Mesothelial cell of epicardium (in vitro differentiated cells): ENCODE measurements at regions not wholly inside any gene's neighbourhood (a gene's known extent, or its start where the extent isn't known, plus 50 kb on each side); places are given as distances from the start of the nearest gene placed in this dataset.
A peak's percentile ranks its signal among the peaks of the same experiment; 100 is the strongest.

Source experiments
- DNase-seq, 2 experiments: peaks; one replicate each; pipeline ENCODE4 v3.0.0; 2021; ENCODE audit warnings: low spot score in 2 of 2; ENCODE audit not compliant: unreplicated experiment in 2 of 2
- H3K27ac Mint-ChIP-seq: 2 replicates; pipeline ENCODE4 v1.8.0; 2021; ENCODE audit warnings: mixed read lengths
- H3K27me3 Mint-ChIP-seq: 2 replicates; pipeline ENCODE4 v1.8.0; 2021; ENCODE audit warnings: low read depth, mixed read lengths
- H3K36me3 Mint-ChIP-seq: 2 replicates; pipeline ENCODE4 v1.8.0; 2021; ENCODE audit warnings: mixed read lengths
- H3K4me1 Mint-ChIP-seq: 2 replicates; pipeline ENCODE4 v1.8.0; 2021; ENCODE audit warnings: mixed read lengths
- H3K4me3 Mint-ChIP-seq: 2 replicates; pipeline ENCODE4 v1.8.0; 2021; ENCODE audit warnings: mild to moderate bottlenecking, moderate library complexity, mixed read lengths
- H3K9me3 Mint-ChIP-seq: 2 replicates; pipeline ENCODE4 v1.8.0; 2021; ENCODE audit warnings: mixed read lengths
- CTCF ChIP-seq: fragments of 200-600 bp; sonication (generic); IDR thresholded peaks from one replicate; pipeline ENCODE4 v1.5.0; 2021; ENCODE audit warnings: antibody characterized with exemption; ENCODE audit not compliant: unreplicated experiment

GRCh38 chr5:67699560-67699959 is 503.0 kb upstream of the CD180 start:
- H3K9me3 Mint-ChIP-seq: peaks cover 31% of the 10 kb centered on the region
- no peak for TF ChIP-seq CTCF

GRCh38 chr5:67696446-67696845 is 499.8 kb upstream of the CD180 start:
- Mint-ChIP-seq H3K9me3 (peaks cover 14% of the 10 kb centered on the region), H3K4me1 (peaks cover 7% of the 10 kb centered on the region), H3K4me3 (no peak overlapping the region), H3K27me3 (no peaks in the 10 kb centered on the region), H3K36me3 (no peaks in the 10 kb centered on the region), H3K27ac (no peak overlapping the region)
- TF ChIP-seq CTCF: no peak
- DNase-seq: no peak

More at GRCh38 chr5:67699560-67699959, 503.0 kb upstream of the CD180 start:
- H3K27me3 Mint-ChIP-seq: no peaks in the 10 kb centered on the region
- DNase-seq: no peak
- H3K4me3 Mint-ChIP-seq: no peak overlapping the region
- H3K27ac Mint-ChIP-seq: no peak overlapping the region
- H3K4me1 Mint-ChIP-seq: no peaks in the 10 kb centered on the region
- peaks cover 15% of the 10 kb centered on the region for H3K36me3 Mint-ChIP-seq

GRCh38 chr5:67695369-67695768 is 498.8 kb upstream of the CD180 start:
- no peak for TF ChIP-seq CTCF
- no peak overlapping the region for H3K4me3 Mint-ChIP-seq
- H3K4me1 Mint-ChIP-seq: peaks cover 7% of the 10 kb centered on the region
- H3K9me3 Mint-ChIP-seq: peaks cover 10% of the 10 kb centered on the region
- H3K27me3 Mint-ChIP-seq: no peaks in the 10 kb centered on the region
- no peaks in the 10 kb centered on the region for H3K36me3 Mint-ChIP-seq
- no peak for DNase-seq
- H3K27ac Mint-ChIP-seq: no peak overlapping the region

- no peak for DNase-seq
- H3K36me3 Mint-ChIP-seq: no peaks in the 10 kb centered on the region
- H3K4me1 Mint-ChIP-seq: peaks cover 7% of the 10 kb centered on the region
- H3K27ac Mint-ChIP-seq: no peak overlapping the region
- no peaks in the 10 kb centered on the region for H3K27me3 Mint-ChIP-seq
- TF ChIP-seq CTCF: no peak
- H3K4me3 Mint-ChIP-seq: no peak overlapping the region
- H3K9me3 Mint-ChIP-seq: peaks cover 8% of the 10 kb centered on the region
Observed at GRCh38 chr5:67694810-67695191, 498.2 kb upstream of the CD180 start.

- Mint-ChIP-seq H3K4me1 (peaks cover 7% of the 10 kb centered on the region), H3K36me3 (peaks cover 2% of the 10 kb centered on the region), H3K4me3 (no peak overlapping the region), H3K27ac (peak overlapping the region; percentile 75), H3K9me3 (peaks cover 12% of the 10 kb centered on the region), H3K27me3 (no peaks in the 10 kb centered on the region)
- no peak for DNase-seq
- TF ChIP-seq CTCF: no peak
Observed at GRCh38 chr5:67693956-67694809, 497.6 kb upstream of the CD180 start.

- Mint-ChIP-seq H3K9me3 (peaks cover 54% of the 10 kb centered on the region), H3K27ac (no peak overlapping the region), H3K27me3 (no peaks in the 10 kb centered on the region), H3K4me1 (no peaks in the 10 kb centered on the region), H3K4me3 (no peak overlapping the region), H3K36me3 (peaks cover 2% of the 10 kb centered on the region)
- DNase-seq: no peak
- no peak for TF ChIP-seq CTCF
Observed at GRCh38 chr5:67686746-67687145, 490.1 kb upstream of the CD180 start.
